Gastroesophageal sphincter (tissue), 3 donors: ENCODE measurements at regions not wholly inside any gene's neighbourhood (a gene's known extent, or its start where the extent isn't known, plus 50 kb on each side); places are given as distances from the start of the nearest gene placed in this dataset.

ENCODE experiments used
- CTCF ChIP-seq, 4 experiments: fragments of 200-600 bp in 2 of 4; fragments of 450-650 bp in 2 of 4; sonication (generic) in 1 of 4; IDR thresholded peaks; one replicate each; pipeline ENCODE4 v1.5.1; 2017 to 2019; ENCODE audit warnings: antibody characterized with exemption in 4 of 4, mild to moderate bottlenecking in 2 of 4, moderate library complexity in 2 of 4
- POLR2A ChIP-seq, 2 donors: fragments of 450-650 bp; IDR thresholded peaks; one replicate each; pipeline ENCODE4 v1.6.1; 2017; ENCODE audit warnings: antibody characterized with exemption in 2 of 2, mild to moderate bottlenecking in 2 of 2, moderate library complexity in 1 of 2

GRCh38 chr5:155834271-155834975 lies 492.5 kb upstream of the SGCD start:
- TF ChIP-seq CTCF (IDR thresholded peaks at IDR 0.05) (no peak), POLR2A (IDR thresholded peaks at IDR 0.05) (no peak)
